Endodermal cell (in vitro differentiated cells): ENCODE measurements at regions not wholly inside any gene's neighbourhood (a gene's known extent, or its start where the extent isn't known, plus 50 kb on each side); places are given as distances from the start of the nearest gene placed in this dataset.

Source experiments
- DNase-seq: peaks from one replicate; pipeline ENCODE4 v3.0.0-alpha.2; 2017
- H3K27ac ChIP-seq: 2 replicates; pipeline ENCODE4 v1.5.1; 2013; ENCODE audit warnings: mild to moderate bottlenecking, low read depth, low read length, moderate library complexity
- H3K27me3 ChIP-seq: 2 replicates; pipeline ENCODE4 v1.6.1; 2013; ENCODE audit warnings: mild to moderate bottlenecking, low read length, moderate library complexity; ENCODE audit not compliant: insufficient read depth, control insufficient read depth, poor library complexity, severe bottlenecking
- H3K36me3 ChIP-seq: 2 replicates; pipeline ENCODE4 v1.7.0; 2013; ENCODE audit warnings: mild to moderate bottlenecking, low read length, moderate library complexity; ENCODE audit not compliant: control insufficient read depth, insufficient read depth
- H3K4me1 ChIP-seq: one replicate; pipeline ENCODE4 v1.7.0; 2013; ENCODE audit warnings: low read length; ENCODE audit not compliant: control insufficient read depth, insufficient read depth
- H3K4me3 ChIP-seq: 2 replicates; pipeline ENCODE4 v1.5.1; 2013; ENCODE audit warnings: mild to moderate bottlenecking, low read length, moderate library complexity
- H3K9ac ChIP-seq: 2 replicates; pipeline ENCODE4 v1.6.1; 2013; ENCODE audit warnings: mild to moderate bottlenecking, low read length, moderate library complexity; ENCODE audit not compliant: poor library complexity, severe bottlenecking; ENCODE audit errors: extremely low read depth
- H3K9me3 ChIP-seq: 2 replicates; pipeline ENCODE4 v1.6.1; 2013; ENCODE audit warnings: mild to moderate bottlenecking, low read length, moderate library complexity; ENCODE audit not compliant: control insufficient read depth
- H3K27ac Mint-ChIP-seq: 2 replicates; pipeline ENCODE4 v1.8.0; 2020; ENCODE audit warnings: mixed read lengths
- H3K27me3 Mint-ChIP-seq: 2 replicates; pipeline ENCODE4 v1.8.0; 2021; ENCODE audit warnings: mild to moderate bottlenecking, mixed read lengths; ENCODE audit not compliant: insufficient read depth
- H3K36me3 Mint-ChIP-seq: 2 replicates; pipeline ENCODE4 v1.8.0; 2020; ENCODE audit warnings: low read depth, mixed read lengths
- H3K4me1 Mint-ChIP-seq: 2 replicates; pipeline ENCODE4 v1.8.0; 2020; ENCODE audit warnings: mixed read lengths
- H3K4me3 Mint-ChIP-seq: 2 replicates; pipeline ENCODE4 v1.8.0; 2020; ENCODE audit warnings: mild to moderate bottlenecking, moderate library complexity, mixed read lengths
- H3K9me3 Mint-ChIP-seq: 2 replicates; pipeline ENCODE4 v1.8.0; 2020; ENCODE audit warnings: mild to moderate bottlenecking, mixed read lengths
- CTCF ChIP-seq: fragments of 200-600 bp; sonication (generic); conservative IDR thresholded peaks from 2 replicates; pipeline ENCODE4 v1.5.0; 2021; ENCODE audit warnings: antibody characterized with exemption, mild to moderate bottlenecking
- WGBS, 2 experiments: methylation state at CpG; one replicate each; pipeline versions ENCODE4 v1.1.5 to v1.1.7; 2013; ENCODE audit warnings: missing lambda C conversion rate in 2 of 2, mixed read lengths in 1 of 2; ENCODE audit not compliant: insufficient coverage in 1 of 2, insufficient read length in 1 of 2; 5-methylcytosine and 5-hydroxymethylcytosine counted together

GRCh38 chr9:107212613-107213012 lies 70.5 kb upstream of the RAD23B start:
- Mint-ChIP-seq H3K27me3 (no peaks in the 10 kb centered on the region), H3K9me3 (no peaks in the 10 kb centered on the region), H3K4me3 (no peak overlapping the region), H3K36me3 (no peaks in the 10 kb centered on the region), H3K4me1 (no peaks in the 10 kb centered on the region), H3K27ac (no peak overlapping the region)
- H3K9me3 ChIP-seq, result no peaks in the 10 kb centered on the region
- H3K9ac ChIP-seq, result no peak overlapping the region
- no peaks in the 10 kb centered on the region for H3K36me3 ChIP-seq
- DNase-seq, result no peak
- H3K4me3 ChIP-seq, result no peak overlapping the region
- H3K4me1 ChIP-seq, result no peaks in the 10 kb centered on the region
- H3K27ac ChIP-seq, result no peak overlapping the region
- TF ChIP-seq CTCF, result no peak
- WGBS, 2 experiments, result 97% methylated on average over 5 of the region's 5 CpGs
- no peaks in the 10 kb centered on the region for H3K27me3 ChIP-seq

GRCh38 chr9:107213080-107213479 lies 70.0 kb upstream of the RAD23B start:
- no peak overlapping the region for H3K27ac ChIP-seq
- H3K9me3 ChIP-seq, result no peaks in the 10 kb centered on the region
- TF ChIP-seq CTCF, result no peak
- H3K36me3 ChIP-seq, result no peaks in the 10 kb centered on the region
- H3K27ac Mint-ChIP-seq, result no peak overlapping the region
- no peaks in the 10 kb centered on the region for H3K9me3 Mint-ChIP-seq
- no peak overlapping the region for H3K4me3 ChIP-seq
- WGBS, 2 experiments, result 93 to 100% methylated on average over 2 to 6 of the region's 6 CpGs
- H3K36me3 Mint-ChIP-seq, result no peaks in the 10 kb centered on the region
- no peaks in the 10 kb centered on the region for H3K4me1 ChIP-seq
- no peaks in the 10 kb centered on the region for H3K27me3 ChIP-seq
- H3K27me3 Mint-ChIP-seq, result no peaks in the 10 kb centered on the region
- H3K9ac ChIP-seq, result no peak overlapping the region
- no peak for DNase-seq
- no peaks in the 10 kb centered on the region for H3K4me1 Mint-ChIP-seq
- no peak overlapping the region for H3K4me3 Mint-ChIP-seq

GRCh38 chr9:107213561-107214028 lies 69.5 kb upstream of the RAD23B start:
- H3K9me3 ChIP-seq, result no peaks in the 10 kb centered on the region
- Mint-ChIP-seq H3K4me1 (no peaks in the 10 kb centered on the region), H3K27me3 (no peaks in the 10 kb centered on the region), H3K4me3 (no peak overlapping the region), H3K36me3 (no peaks in the 10 kb centered on the region), H3K9me3 (no peaks in the 10 kb centered on the region), H3K27ac (no peak overlapping the region)
- no peaks in the 10 kb centered on the region for H3K27me3 ChIP-seq
- H3K4me3 ChIP-seq, result no peak overlapping the region
- no peak for TF ChIP-seq CTCF
- no peak overlapping the region for H3K9ac ChIP-seq
- 81 to 86% methylated on average over 5 to 6 of the region's 6 CpGs for WGBS, 2 experiments
- H3K4me1 ChIP-seq, result no peaks in the 10 kb centered on the region
- H3K27ac ChIP-seq, result no peak overlapping the region
- no peaks in the 10 kb centered on the region for H3K36me3 ChIP-seq
- DNase-seq, result peak; percentile 59
